HG03457 (cell line): ENCODE measurements at regions not wholly inside any gene's neighbourhood (a gene's known extent, or its start where the extent isn't known, plus 50 kb on each side); places are given as distances from the start of the nearest gene placed in this dataset.

Experiments
- ATAC-seq: cut with Tn5 transposase; IDR thresholded peaks from one replicate; pipeline ENCODE4 v1.9.1; 2021; ENCODE audit warnings: moderate number of reproducible peaks; ENCODE audit not compliant: unreplicated experiment

GRCh38 chrX:69365349-69365748, 138.8 kb upstream of the NALF2 start:
- ATAC-seq, result no peak

DNA sequence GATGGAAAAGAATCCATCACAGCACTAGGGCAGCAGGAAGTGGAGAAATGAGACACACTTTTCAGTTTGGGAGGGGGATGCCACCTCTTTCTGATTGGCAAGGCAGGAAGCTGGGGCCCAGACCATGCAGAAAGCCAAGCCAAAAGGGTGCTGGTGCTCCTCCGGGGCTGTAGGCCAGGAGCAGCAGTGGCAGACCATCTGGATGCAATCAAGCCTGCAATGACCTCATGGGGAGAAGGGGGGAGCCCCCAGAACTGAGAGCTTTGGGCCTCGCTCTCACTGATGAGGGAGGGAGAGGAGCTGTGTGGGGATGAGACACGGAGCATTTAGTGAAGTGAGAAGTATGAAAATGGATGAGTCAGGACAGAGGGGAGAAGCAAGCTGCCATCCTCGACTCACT, 141.3 kb upstream of the NALF2 start:
- peak; percentile 50 for ATAC-seq

DNA sequence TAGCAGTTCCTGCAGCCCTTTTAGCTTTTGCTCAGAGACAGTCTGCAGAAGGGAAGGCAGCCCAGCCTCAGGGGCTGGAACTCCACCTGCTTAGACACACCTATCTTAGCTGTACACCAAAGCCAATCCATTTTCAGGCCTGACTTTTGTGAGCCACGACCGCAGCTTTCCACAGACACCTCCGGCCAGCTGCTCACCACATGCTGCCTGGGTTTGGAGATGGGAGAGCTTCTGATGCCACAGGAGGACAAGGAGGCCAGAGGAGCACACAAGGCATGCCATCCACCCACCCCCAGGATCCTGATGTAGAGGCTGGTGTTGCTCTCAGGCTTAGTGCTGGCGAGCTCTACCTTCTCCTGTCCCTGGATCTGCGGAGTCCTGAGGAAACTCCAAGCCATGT, 141.8 kb upstream of the NALF2 start:
- no peak for ATAC-seq

DNA sequence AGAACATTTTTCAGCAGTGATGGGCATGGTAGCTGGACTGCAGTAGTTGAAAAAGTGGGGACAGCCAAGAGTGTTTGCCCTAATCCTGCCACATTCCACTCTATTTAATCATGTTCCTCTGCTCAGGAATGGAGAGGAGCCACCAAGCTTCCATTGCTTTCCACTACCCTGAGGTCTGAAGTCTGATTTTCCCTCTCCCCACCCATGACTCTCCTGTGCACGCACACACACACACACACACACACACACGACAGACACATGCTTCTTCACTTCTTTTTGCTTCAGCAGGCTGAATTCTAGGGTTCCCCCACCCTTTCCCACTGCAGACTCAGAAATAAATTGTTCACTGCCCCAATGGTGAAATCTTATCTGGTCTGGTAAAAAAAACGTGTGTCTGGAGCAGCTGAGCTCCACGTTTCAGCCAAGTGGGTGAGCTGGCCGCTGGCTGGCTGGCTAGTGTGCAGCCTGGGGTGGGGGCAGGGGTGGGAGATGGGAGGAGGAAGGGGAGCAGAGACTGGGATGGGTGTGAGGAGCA, 142.7 kb upstream of the NALF2 start:
- ATAC-seq, result no peak

DNA sequence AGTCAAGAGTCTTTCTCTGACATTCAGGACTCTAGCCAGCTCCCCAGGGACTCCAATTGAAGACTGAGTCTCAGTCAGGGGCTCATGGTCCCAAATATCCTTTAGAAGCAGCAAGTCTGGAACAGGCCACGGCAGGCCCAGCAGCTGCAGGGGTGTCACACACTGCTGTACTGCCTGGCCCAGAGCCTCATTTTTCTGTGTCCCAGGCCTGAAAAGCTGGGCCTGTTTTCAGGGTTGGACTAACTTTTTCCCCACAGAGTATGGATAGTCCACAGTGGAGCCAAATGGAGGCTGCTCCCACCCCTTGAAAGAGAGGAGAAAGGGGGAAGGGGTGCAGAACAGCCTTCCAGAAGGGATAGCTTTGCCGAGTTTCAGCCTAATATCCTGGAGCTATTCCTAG, 146.8 kb upstream of the NALF2 start:
- ATAC-seq, result no peak

- no peak for ATAC-seq
These were observed 159.6 kb upstream of the PJA1 start for GRCh38 chrX:69324851-69325250.

GRCh38 chrX:69323786-69324720, 158.8 kb upstream of the PJA1 start:
- ATAC-seq, result no peak

DNA sequence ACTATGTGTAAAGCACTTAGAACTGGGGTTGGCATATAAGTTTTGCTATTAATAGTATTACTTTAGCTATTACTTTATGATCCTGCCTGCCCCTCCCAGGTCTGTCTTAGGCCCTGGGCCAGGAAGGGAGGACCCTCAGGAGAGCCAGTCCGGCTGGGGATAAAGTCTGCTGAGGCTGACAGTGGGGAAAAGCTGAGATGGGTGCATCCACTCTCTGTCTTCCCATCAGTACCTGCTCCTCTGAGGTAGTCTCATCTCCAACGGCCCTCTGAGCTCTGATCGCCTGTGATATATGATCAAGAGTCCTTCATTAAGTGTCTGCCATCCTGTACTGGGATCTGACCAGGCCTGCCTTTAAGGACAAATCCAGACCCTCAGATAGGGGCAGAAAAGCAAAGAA, 156.5 kb upstream of the PJA1 start:
- no peak for ATAC-seq

DNA sequence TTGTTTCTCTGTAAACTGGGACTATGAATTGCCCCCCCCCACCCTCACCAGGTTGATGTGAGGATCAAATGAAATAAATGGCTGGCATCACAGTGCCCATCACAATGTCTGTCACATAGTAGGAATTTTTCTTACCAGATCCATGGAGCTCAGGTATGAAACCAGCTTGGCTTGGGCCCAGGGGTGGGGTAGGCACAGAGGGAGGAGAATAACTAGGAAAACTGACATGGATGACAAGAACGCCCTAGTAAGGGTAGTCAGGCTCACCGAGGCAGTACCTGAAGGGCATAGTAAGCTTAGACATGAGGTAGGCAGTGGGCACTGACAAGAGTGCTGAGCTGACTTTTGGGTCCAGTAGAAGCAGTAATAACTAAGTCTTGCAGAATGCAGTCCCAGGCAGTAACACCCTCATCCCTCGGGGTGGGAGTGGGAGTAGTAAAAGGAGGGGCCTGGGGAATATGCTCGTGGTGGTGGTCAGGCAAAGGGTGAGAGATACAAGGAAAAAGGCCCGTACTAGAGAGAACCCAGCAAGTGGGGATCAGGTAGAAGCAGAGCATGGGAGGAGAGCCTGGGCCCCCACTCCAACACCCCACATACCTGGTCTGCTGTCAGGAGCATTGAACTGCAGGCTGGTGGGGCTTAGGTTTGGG, 155.9 kb upstream of the PJA1 start:
- ATAC-seq, result no peak

DNA sequence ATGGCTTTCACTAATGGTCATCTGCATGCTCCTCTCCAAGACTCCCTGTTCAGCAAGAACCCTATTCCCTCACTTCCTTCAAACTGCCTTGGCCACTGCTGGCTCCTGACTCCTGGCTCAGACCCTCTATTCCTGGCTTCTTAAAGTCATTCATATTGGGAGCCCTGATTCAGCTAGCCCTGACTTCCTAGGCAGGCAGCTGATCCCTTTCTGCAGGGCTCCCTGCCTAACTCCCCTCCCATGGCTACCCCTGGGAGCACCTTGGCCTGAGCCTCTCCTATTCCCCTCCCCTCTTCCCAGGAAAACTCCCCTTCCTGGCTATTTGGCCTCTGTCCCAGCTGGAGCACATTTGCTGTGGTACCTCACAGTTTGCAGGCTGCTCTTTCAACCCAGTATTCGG, 154.9 kb upstream of the PJA1 start:
- no peak for ATAC-seq

DNA sequence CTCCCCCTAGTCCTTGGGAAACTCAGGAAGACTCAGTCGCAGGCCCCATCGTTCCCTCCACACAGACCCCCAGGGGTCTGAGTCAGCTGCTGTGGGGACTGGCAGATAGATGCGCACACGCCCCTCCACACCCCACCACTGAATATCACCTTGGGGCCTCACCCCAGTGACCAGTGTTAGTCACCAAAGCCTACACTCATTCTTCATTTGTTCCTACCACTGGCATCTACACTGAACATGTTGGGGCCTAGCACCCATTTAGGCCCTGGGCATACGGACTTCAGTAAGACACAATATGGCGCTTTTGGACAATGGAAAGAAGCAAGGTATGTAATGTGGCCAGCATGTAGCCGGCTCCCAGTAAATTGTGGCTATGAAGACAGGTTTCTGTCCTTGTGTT, 154.1 kb upstream of the PJA1 start:
- ATAC-seq, result no peak

- no peak for ATAC-seq
These were observed 153.5 kb upstream of the PJA1 start for GRCh38 chrX:69318651-69319340.

DNA sequence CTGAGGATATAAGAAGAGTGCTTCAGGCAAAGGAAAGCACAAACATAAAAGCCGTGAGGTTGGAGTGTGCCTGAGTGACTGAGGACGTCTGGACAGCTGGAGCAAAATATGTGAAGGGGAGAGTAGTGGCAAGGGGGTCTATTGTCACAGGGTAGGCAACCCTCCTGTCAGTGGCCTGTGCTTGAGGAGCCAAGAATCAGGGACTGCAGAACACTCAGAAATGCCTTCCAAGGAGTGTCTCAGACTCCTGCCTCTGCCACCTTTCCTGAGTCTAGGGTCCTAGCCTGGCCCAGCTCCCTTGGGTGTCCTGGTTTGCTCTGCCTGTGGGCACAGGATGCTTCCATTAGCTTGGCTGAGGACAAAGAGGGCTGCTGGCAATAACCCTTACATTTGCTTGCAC, 152.5 kb upstream of the PJA1 start:
- ATAC-seq, result no peak

GRCh38 chrX:69314436-69315348, 149.4 kb upstream of the PJA1 start:
- ATAC-seq, result no peak

GRCh38 chrX:69313617-69314290, 148.5 kb upstream of the PJA1 start:
- no peak for ATAC-seq

- no peak for ATAC-seq
These were observed 146.8 kb upstream of the PJA1 start for GRCh38 chrX:69311936-69312670.

- ATAC-seq, result no peak
These were observed 144.0 kb upstream of the PJA1 start for GRCh38 chrX:69309074-69309792.

- no peak for ATAC-seq
These were observed 142.5 kb upstream of the PJA1 start for GRCh38 chrX:69307756-69308155.

- no peak for ATAC-seq
These were observed 141.8 kb upstream of the PJA1 start for GRCh38 chrX:69307029-69307428.
